ENCODE measurements at regions not wholly inside any gene's neighbourhood (a gene's known extent, or its start where the extent isn't known, plus 50 kb on each side); places are given as distances from the start of the nearest gene placed in this dataset.

DNA sequence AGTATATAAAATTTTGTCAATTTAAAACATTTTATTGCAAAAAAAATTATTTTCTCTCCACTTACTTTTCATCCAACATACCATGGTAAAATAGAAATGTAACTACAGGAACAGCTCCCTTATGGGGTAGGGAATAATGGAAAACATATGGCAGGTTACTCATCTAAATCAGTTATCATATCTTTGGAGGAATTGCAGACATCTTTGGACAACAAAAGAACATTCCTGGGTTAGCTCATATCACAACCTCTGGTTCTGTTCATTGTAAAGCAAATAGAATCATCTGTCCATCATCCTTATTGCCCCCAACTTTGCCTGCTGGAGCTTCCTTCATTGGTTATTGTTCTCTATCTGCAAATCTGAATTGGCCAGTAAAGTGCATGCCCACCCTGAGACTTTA is 387.5 kb upstream of the GRID2 start:
- Histone ChIP-seq H3K9ac (ENCODE audit: low read depth, low read length) (no peak overlapping the region), H3K36me3 (ENCODE audit: control insufficient read depth, insufficient read depth, low read length) (no peaks in the 10 kb centered on the region), H3K27ac (ENCODE audit: low read depth, low read length) (no peak overlapping the region), H3K9me3 (ENCODE audit: control insufficient read depth, insufficient read depth, low read length) (no peaks in the 10 kb centered on the region), H3K4me3 (ENCODE audit: low read depth, low read length) (no peak overlapping the region), H3K27me3 (ENCODE audit: control insufficient read depth, insufficient read depth, low read length) (no peaks in the 10 kb centered on the region), H3K4me1 (ENCODE audit: control insufficient read depth, insufficient read depth, low read length) (no peaks in the 10 kb centered on the region)

DNA sequence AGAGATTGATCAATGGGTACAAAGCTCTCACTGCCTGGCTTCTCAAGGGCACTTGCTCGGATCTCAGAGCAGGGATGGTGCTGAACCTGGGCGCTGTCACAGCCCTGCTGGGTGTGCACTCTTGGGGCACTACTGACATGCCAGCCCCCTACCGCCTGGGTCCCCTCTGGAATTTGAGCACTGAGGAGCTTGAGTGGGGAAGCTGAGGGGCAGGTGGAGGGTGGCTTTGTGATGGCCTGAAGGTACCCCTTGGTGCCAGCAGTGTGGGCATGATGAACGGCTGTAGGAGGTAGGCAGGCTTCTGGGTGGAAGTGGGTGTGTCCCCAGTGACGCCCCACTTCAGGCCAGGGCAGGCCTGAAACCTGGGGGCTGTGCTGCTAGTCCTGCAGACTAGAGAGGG is 379.1 kb upstream of the GRID2 start:
- Histone ChIP-seq H3K27ac (ENCODE audit: low read depth, low read length) (no peak overlapping the region), H3K4me1 (ENCODE audit: control insufficient read depth, insufficient read depth, low read length) (no peaks in the 10 kb centered on the region), H3K27me3 (ENCODE audit: control insufficient read depth, insufficient read depth, low read length) (no peaks in the 10 kb centered on the region), H3K9me3 (ENCODE audit: control insufficient read depth, insufficient read depth, low read length) (0 out of 2 replicates have a peak, but pooled peaks cover 8% of the 10 kb centered on the region), H3K4me3 (ENCODE audit: low read depth, low read length) (no peak overlapping the region), H3K9ac (ENCODE audit: low read depth, low read length) (no peak overlapping the region), H3K36me3 (ENCODE audit: control insufficient read depth, insufficient read depth, low read length) (no peaks in the 10 kb centered on the region)

DNA sequence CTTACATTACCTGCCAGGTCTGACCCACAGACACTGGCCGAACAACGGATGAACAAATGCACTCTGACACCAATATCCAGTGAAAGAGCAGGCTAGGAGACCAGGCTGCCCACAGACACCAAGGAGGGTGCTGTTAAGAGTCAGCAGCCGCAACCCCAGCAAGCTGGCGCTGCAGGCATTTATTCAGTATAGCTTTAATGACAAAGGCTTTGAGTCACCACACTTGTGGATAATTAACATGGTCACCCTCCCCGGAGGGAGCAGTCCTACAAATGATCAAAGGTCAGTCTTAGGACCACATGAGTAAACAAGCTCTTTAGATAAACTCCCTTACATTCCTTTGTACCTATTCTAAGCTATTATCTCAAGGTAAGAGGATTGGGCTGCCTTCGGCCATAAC is 368.5 kb upstream of the GRID2 start:
- Histone ChIP-seq H3K4me3 (ENCODE audit: low read depth, low read length) (no peak overlapping the region), H3K36me3 (ENCODE audit: control insufficient read depth, insufficient read depth, low read length) (no peaks in the 10 kb centered on the region), H3K9ac (ENCODE audit: low read depth, low read length) (no peak overlapping the region), H3K27ac (ENCODE audit: low read depth, low read length) (no peak overlapping the region), H3K9me3 (ENCODE audit: control insufficient read depth, insufficient read depth, low read length) (peaks cover 15% of the 10 kb centered on the region), H3K27me3 (ENCODE audit: control insufficient read depth, insufficient read depth, low read length) (no peaks in the 10 kb centered on the region), H3K4me1 (ENCODE audit: control insufficient read depth, insufficient read depth, low read length) (no peaks in the 10 kb centered on the region)

DNA sequence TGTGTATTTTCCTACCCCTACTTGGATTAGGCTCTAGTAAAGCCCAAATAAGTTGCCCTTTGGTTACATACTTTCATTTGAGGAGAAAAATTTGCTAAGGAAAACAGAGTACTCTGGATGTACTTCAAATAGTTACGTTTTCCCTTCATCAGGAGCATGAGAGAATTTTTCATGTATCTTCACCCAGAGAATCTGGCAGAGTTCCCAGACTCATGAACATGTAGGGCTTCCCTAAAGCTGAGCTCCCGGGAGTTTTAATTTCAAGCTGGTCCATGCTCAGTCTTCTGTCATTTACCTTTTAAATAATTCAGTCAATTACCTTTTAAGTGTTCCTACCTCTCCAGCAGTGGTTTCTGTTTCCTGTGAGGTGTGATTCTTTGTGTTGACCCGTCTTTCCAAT is 367.5 kb upstream of the GRID2 start:
- H3K36me3 ChIP-seq (ENCODE audit: control insufficient read depth, insufficient read depth, low read length), result no peaks in the 10 kb centered on the region
- H3K9ac ChIP-seq (ENCODE audit: low read depth, low read length), result no peak overlapping the region
- peaks cover 15% of the 10 kb centered on the region for H3K9me3 ChIP-seq (ENCODE audit: control insufficient read depth, insufficient read depth, low read length)

DNA sequence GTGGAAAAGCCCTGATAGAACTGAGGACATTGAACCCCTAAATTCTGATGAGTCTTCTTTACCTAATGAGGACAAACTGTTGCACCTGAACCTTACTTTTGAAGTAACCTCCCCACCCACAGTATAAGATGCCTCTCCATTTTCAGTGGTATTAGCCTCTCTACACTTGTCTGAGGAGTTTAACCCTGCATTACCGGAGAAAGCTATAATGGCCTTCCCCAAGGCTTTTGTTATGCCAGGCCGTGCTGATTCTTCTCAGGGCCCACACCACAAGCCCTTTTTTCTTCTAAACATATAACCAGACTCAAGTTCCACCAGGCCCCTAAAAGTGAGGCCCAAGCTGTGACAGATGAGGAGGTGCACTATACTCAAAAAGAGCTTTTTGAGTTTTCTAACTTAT is 345.8 kb upstream of the GRID2 start:
- Histone ChIP-seq H3K36me3 (ENCODE audit: control insufficient read depth, insufficient read depth, low read length) (no peaks in the 10 kb centered on the region), H3K27me3 (ENCODE audit: control insufficient read depth, insufficient read depth, low read length) (no peaks in the 10 kb centered on the region), H3K4me3 (ENCODE audit: low read depth, low read length) (no peak overlapping the region), H3K4me1 (ENCODE audit: control insufficient read depth, insufficient read depth, low read length) (peaks cover 10% of the 10 kb centered on the region), H3K9ac (ENCODE audit: low read depth, low read length) (no peak overlapping the region), H3K27ac (ENCODE audit: low read depth, low read length) (no peak overlapping the region), H3K9me3 (ENCODE audit: control insufficient read depth, insufficient read depth, low read length) (no peaks in the 10 kb centered on the region)

More for the DNA sequence above, 367.5 kb upstream of the GRID2 start:
- Histone ChIP-seq H3K4me3 (ENCODE audit: low read depth, low read length) (no peak overlapping the region), H3K27me3 (ENCODE audit: control insufficient read depth, insufficient read depth, low read length) (no peaks in the 10 kb centered on the region), H3K27ac (ENCODE audit: low read depth, low read length) (no peak overlapping the region), H3K4me1 (ENCODE audit: control insufficient read depth, insufficient read depth, low read length) (no peaks in the 10 kb centered on the region)

DNA sequence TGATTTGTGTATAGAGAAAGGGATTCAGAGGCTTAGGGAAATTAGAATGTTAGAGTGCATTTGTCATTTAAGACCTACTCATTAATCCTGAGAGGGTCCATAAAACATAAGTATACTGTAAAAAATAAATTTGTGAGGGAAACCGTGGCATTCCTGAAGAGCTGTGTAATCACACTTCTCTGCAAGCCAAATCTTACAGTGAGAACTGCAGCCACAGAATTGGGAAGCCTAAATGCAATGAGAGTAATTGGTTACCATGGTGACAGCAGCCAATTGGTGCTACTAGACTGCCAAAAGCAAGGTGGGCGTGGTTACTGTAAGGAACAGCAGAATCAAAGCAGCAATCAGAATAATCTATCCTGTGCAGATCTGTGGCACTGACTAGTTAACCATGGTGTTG is 345.2 kb upstream of the GRID2 start:
- Histone ChIP-seq H3K9me3 (ENCODE audit: control insufficient read depth, insufficient read depth, low read length) (no peaks in the 10 kb centered on the region), H3K4me3 (ENCODE audit: low read depth, low read length) (no peak overlapping the region), H3K27me3 (ENCODE audit: control insufficient read depth, insufficient read depth, low read length) (no peaks in the 10 kb centered on the region), H3K4me1 (ENCODE audit: control insufficient read depth, insufficient read depth, low read length) (peaks cover 10% of the 10 kb centered on the region), H3K27ac (ENCODE audit: low read depth, low read length) (no peak overlapping the region), H3K9ac (ENCODE audit: low read depth, low read length) (no peak overlapping the region), H3K36me3 (ENCODE audit: control insufficient read depth, insufficient read depth, low read length) (no peaks in the 10 kb centered on the region)

DNA sequence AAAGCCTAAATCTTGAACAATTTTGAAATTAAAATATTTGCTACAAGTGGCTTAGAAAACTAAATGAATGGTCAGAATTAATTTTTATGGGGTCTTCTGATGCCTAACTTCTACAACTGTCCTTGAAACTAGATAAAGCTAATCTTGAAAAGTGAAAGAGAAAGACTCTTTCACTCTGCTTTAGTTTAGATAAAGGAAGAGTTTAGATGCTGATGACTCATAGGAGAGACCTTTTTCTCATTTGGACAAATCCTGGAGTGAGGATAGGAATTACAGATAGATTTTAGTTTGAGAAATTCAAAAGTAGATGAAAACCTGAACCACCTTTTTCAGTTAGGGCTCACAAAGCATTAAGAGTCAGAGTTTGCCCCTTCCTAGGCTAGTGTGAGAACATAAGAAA is 342.3 kb upstream of the GRID2 start:
- no peak overlapping the region for H3K27ac ChIP-seq (ENCODE audit: low read depth, low read length)
- H3K4me3 ChIP-seq (ENCODE audit: low read depth, low read length), result no peak overlapping the region
- H3K4me1 ChIP-seq (ENCODE audit: control insufficient read depth, insufficient read depth, low read length), result peaks cover 10% of the 10 kb centered on the region
- no peaks in the 10 kb centered on the region for H3K27me3 ChIP-seq (ENCODE audit: control insufficient read depth, insufficient read depth, low read length)
- no peaks in the 10 kb centered on the region for H3K36me3 ChIP-seq (ENCODE audit: control insufficient read depth, insufficient read depth, low read length)
- H3K9me3 ChIP-seq (ENCODE audit: control insufficient read depth, insufficient read depth, low read length), result no peaks in the 10 kb centered on the region
- no peak overlapping the region for H3K9ac ChIP-seq (ENCODE audit: low read depth, low read length)

DNA sequence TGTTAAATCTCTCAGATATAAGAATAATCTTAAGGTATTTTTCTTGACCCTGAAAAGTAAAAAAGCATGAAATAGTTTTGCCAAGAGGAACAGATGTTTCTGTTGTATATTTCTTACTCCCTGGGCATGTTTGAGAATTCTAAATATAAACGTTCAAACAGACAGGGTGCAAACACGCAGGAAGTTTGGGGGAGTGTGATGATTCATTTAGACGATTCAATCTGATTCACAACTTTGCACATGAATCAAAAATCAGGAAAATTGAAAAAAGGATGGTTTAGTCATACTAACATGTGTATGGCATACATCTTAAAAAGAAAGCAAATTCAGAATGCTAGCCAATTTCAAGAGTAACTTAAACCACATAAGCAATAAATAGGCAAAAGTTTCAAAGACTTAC is 340.3 kb upstream of the GRID2 start:
- Histone ChIP-seq H3K4me3 (ENCODE audit: low read depth, low read length) (no peak overlapping the region), H3K36me3 (ENCODE audit: control insufficient read depth, insufficient read depth, low read length) (no peaks in the 10 kb centered on the region), H3K27me3 (ENCODE audit: control insufficient read depth, insufficient read depth, low read length) (no peaks in the 10 kb centered on the region), H3K4me1 (ENCODE audit: control insufficient read depth, insufficient read depth, low read length) (peaks cover 1% of the 10 kb centered on the region), H3K9me3 (ENCODE audit: control insufficient read depth, insufficient read depth, low read length) (no peaks in the 10 kb centered on the region), H3K27ac (ENCODE audit: low read depth, low read length) (no peak overlapping the region), H3K9ac (ENCODE audit: low read depth, low read length) (no peak overlapping the region)

DNA sequence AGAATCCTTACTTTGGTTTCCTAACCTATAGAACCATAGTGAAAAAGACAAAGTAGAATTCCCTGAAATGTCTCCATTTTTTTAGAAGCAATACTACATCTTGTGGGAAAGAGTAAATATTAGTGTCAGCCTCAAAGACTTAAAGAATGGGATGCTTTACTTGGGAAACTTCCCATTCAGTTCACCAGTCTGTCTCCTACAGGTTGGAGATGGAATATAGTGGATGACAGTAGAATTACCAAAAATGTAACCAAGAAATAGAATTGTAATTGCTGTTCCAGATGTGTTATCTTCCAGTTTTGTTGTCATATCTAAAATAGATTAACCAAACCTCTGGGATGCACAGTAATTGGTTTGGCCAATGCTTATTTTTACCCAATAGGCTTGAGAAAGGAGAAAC is 338.6 kb upstream of the GRID2 start:
- Histone ChIP-seq H3K27me3 (ENCODE audit: control insufficient read depth, insufficient read depth, low read length) (no peaks in the 10 kb centered on the region), H3K9me3 (ENCODE audit: control insufficient read depth, insufficient read depth, low read length) (no peaks in the 10 kb centered on the region), H3K4me1 (ENCODE audit: control insufficient read depth, insufficient read depth, low read length) (no peaks in the 10 kb centered on the region), H3K27ac (ENCODE audit: low read depth, low read length) (no peak overlapping the region), H3K36me3 (ENCODE audit: control insufficient read depth, insufficient read depth, low read length) (no peaks in the 10 kb centered on the region), H3K9ac (ENCODE audit: low read depth, low read length) (no peak overlapping the region), H3K4me3 (ENCODE audit: low read depth, low read length) (no peak overlapping the region)

DNA sequence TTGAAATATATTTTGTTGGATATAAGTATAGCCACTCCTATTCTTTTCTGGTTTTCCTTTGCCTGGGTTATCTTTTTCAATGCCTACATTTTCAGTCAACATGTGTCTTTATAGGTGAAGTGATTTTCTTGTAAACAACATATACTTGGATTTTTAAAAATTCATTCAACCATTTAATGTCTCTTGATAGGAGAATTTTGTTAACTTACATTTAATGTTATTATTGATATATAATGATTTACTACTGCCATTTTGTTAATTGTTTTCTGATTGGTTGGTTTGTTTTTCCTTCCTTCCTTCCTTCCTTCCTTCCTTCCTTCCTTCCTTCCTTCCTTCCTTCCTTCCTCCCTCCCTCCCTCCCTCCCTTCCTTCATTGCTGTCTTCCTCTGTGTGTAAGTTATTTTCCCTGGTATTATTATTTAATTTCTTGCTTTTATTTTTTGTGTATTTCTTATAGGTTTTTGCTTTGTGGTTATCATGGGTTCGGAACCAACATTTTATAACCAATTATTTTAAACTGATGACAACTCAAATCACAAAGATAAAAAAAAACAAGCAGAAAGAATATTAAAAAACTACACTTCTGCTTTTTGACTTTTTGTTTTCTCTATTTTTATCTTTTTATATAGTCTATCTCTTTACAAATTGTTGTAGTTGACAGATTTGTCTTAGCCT is 330.1 kb upstream of the GRID2 start:
- Histone ChIP-seq H3K36me3 (ENCODE audit: control insufficient read depth, insufficient read depth, low read length) (no peaks in the 10 kb centered on the region), H3K4me1 (ENCODE audit: control insufficient read depth, insufficient read depth, low read length) (no peaks in the 10 kb centered on the region), H3K27me3 (ENCODE audit: control insufficient read depth, insufficient read depth, low read length) (no peaks in the 10 kb centered on the region), H3K9me3 (ENCODE audit: control insufficient read depth, insufficient read depth, low read length) (no peaks in the 10 kb centered on the region), H3K4me3 (ENCODE audit: low read depth, low read length) (no peak overlapping the region), H3K9ac (ENCODE audit: low read depth, low read length) (no peak overlapping the region), H3K27ac (ENCODE audit: low read depth, low read length) (no peak overlapping the region)

DNA sequence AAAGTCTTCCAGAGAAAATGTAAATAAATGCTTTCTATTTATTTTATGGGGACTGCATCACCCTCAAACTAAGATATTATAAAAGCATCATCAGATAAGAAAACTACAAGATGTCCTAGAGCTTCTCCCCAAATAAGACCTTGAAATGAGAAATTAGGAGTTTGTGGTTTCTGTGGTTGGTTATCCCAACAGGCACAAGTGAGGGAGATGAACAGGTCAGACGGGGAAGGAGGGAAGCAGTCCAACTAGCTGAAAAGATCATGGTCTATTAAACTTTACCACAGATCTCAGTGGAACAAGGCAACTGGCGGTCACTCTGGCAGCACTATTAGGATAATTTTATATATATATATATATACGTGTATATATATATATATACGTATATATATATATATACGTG is 319.3 kb upstream of the GRID2 start:
- Histone ChIP-seq H3K27ac (ENCODE audit: low read depth, low read length) (no peak overlapping the region), H3K36me3 (ENCODE audit: control insufficient read depth, insufficient read depth, low read length) (no peaks in the 10 kb centered on the region), H3K9ac (ENCODE audit: low read depth, low read length) (no peak overlapping the region), H3K9me3 (ENCODE audit: control insufficient read depth, insufficient read depth, low read length) (no peaks in the 10 kb centered on the region), H3K4me1 (ENCODE audit: control insufficient read depth, insufficient read depth, low read length) (no peaks in the 10 kb centered on the region), H3K4me3 (ENCODE audit: low read depth, low read length) (no peak overlapping the region), H3K27me3 (ENCODE audit: control insufficient read depth, insufficient read depth, low read length) (no peaks in the 10 kb centered on the region)

DNA sequence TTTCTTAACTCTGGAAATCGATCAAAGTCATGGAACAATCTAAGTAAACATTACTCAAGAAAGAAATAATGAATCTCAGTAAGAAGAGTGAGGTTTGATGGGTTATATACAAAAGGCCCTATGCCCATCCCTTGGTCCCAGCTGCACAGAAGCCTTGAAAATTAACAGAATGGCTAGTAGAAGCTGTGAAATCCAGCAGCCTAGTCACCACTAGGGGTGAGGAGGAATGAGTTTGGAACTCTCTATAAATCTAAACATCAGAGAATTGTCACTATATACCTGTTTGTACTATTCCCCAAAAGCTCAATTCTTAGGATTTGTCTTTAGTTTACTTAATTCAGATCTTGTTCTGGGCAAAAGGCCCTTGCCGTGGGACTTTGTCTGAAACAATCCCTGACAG is 313.9 kb upstream of the GRID2 start:
- H3K27ac ChIP-seq (ENCODE audit: low read depth, low read length), result no peak overlapping the region
- H3K9me3 ChIP-seq (ENCODE audit: control insufficient read depth, insufficient read depth, low read length), result no peaks in the 10 kb centered on the region
- no peaks in the 10 kb centered on the region for H3K4me1 ChIP-seq (ENCODE audit: control insufficient read depth, insufficient read depth, low read length)
- H3K9ac ChIP-seq (ENCODE audit: low read depth, low read length), result no peak overlapping the region
- no peaks in the 10 kb centered on the region for H3K36me3 ChIP-seq (ENCODE audit: control insufficient read depth, insufficient read depth, low read length)
- no peak overlapping the region for H3K4me3 ChIP-seq (ENCODE audit: low read depth, low read length)
- H3K27me3 ChIP-seq (ENCODE audit: control insufficient read depth, insufficient read depth, low read length), result no peaks in the 10 kb centered on the region

Data from HUES48 (cell line).